NCI-H2196 treated with DMSO at 0.1 percent for 48 hours (cell line): ENCODE measurements at regions not wholly inside any gene's neighbourhood (a gene's known extent, or its start where the extent isn't known, plus 50 kb on each side); places are given as distances from the start of the nearest gene placed in this dataset.

Experiments
- DNase-seq: peaks from one replicate; lab custom pipeline; 2025; ENCODE audit not compliant: unreplicated experiment; lab: John Stamatoyannopoulos, UW

- no peak for DNase-seq
Observed at GRCh38 chrY:7261254-7261653, 349.7 kb upstream of the AMELY start.

- DNase-seq: no peak
Observed at GRCh38 chrY:7240101-7240500, 328.5 kb upstream of the AMELY start.

GRCh38 chrY:7211971-7212370 lies 300.4 kb upstream of the AMELY start:
- DNase-seq: no peak

DNA sequence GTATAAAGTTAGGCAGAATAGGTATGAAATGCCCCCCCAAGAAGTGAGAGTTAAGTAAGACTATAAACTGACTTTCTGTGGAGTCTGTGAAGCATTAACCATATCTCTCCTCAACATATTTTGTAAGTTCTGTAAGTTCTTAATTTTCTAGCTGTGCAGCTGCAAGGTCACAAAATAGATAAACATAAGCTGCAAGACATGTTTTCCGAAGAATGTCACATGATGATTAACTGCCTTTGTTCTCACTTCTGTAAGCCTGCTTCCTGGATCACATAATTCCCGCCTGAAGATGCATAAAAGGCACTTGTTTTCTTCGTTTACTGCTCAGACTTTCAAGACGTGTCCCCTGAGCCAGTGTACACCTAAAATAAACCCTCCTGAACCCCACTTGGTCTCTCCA lies 292.9 kb upstream of the AMELY start:
- no peak for DNase-seq

DNA sequence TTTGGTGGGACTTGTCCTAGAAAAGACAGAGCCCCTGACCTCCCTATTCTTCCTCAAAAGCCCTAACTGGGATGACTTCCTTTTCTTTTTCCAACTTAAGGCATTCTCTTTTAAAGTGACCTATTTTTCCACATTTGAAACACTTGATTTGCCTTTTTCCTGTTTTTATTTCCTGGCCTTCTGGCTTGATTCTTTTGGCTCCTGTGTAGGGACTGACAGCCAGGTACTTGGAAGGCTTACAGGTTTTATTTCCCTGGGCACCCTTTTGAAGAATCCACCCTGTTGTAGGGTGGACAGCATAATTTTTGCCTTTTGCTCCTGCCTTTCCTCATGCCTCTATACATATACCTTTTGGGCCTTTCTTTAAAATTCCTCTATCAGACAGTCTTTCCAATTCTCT lies 271.0 kb upstream of the AMELY start:
- DNase-seq: no peak

DNA sequence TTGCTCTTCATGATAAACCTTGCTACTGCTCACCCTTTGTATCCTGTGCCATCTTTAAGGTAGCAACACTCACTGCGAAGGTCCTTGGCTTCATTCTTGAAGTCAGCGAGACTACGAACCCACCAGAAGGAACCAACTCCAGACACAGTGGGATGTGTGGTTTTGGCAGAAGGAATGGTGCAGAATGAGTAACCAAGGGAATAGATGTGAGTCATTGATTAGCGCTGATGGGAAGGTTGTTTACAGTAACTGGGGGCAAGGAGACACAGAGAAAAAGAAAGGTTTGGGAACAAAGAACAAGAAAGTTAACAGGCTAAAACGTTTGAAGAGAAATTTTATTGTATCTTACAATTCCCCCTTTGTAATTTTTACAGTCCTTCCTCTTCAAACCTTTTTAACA lies 266.1 kb upstream of the AMELY start:
- no peak for DNase-seq

DNA sequence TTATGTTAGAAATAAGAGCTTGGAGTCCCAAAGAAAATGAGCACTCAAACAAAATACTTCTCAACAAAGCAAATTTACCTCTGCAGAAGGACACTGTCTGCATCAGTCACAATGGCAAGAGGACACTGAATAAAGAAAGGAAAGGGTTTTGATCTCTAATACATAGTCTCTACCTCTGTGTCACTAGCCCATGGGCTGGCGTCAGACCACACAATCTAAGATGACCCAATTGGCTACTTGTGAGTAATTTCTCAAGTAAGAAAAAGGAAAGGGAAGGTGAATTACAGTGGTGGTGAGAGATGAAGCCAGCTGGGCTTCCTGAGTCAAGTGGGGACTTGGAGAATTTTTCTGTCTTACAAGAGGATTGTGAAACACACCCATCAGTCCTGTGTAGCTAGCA lies 257.9 kb upstream of the AMELY start:
- no peak for DNase-seq

GRCh38 chrY:7141477-7141876 lies 229.9 kb upstream of the AMELY start:
- no peak for DNase-seq
